CD4-positive, alpha-beta T cell treated with Interleukin-4 for 4 hours (primary cell): ENCODE measurements at regions not wholly inside any gene's neighbourhood (a gene's known extent, or its start where the extent isn't known, plus 50 kb on each side); places are given as distances from the start of the nearest gene placed in this dataset.

Source experiments
- DNase-seq: peaks from one replicate; pipeline ENCODE4 v3.0.0-alpha.2; 2020

DNA sequence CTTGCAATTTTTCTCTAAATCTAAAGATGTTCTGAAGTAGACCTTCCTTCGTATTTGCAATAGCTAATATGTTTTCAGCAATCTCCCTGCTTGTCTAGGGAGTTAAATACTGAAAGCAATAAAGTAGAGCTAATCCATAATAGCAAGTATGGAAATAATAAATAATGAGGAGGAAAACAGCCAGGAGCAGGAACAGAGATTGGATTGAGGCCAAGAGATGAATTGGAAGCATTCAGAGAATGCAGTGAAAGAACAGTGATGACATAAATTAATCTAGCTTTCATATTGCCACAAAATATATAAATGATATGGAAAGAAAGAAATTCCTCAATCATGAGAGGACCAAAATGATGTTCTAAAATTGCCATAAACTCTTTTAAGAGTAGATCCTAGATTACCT is 679.7 kb downstream of the METTL4 start:
- DNase-seq, result no peak

DNA sequence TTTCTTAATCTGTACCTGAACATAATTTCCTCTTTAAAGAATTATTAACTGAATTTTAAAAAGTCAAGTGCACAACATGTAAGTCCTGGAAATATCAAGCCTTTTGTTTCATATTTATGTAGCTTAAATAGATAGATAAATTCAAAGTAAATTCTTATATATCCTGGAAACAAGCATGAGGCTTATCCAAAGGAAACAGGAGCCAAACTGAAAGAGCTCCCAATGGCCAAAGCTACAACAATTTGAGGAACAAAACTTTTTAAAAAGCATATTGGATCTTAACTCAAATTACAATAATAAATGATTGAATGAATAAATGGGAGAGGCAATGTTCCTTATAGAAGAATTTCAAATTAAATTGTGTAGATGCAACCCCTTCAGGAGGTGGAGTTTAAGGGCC is 679.1 kb downstream of the METTL4 start:
- DNase-seq, result no peak

DNA sequence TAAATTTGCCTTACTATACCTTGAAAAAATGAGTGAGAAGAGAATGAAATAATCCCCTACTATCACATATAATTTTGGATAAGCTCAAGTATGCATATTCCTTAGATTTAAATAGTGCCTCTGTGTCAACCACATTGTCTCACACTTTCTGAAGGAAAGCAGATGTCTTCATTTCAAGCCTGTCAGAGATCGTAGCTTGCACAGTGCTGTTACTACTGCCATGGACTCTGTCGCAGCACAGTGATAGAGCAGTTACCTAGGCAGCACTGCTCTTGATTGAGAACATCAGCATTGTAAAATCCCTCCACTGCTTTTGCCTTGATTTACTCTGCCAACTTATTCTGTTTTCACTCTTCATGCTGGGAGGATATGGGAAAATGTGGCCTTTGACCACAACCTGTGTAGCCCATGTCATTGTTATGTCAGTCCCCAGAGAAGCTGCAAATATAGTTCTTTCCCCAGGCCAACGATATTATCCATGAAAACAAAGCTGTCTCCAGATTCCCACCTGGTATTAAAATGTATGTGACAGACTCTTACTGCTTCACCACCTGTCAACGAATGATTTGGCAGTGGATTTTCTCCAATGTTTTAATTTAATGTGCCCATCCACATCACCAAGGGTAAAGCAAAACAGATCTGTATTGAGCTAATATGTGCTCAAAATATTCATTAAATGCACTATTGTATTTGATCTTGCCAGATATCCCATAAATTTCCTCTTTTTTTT is 675.7 kb downstream of the METTL4 start:
- DNase-seq, result no peak

DNA sequence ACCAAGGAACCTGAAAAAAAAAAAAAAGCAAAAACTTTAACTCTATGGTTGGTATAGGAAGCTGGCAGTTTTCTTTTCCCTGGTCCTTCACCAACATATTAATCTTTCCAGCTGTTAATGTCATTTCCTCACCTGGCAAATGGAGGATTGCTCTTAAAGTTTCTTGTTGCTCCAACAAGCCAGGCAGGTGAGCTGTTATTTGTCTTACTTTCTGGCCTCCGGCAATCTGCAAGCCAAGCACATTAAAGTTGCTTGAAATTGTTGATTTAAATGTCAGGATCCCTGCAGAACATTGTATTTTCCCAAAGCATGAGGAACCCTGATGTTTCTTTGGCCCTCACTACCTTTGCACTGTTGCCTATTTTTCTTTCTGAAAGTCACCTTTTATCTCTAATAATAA is 664.9 kb downstream of the METTL4 start:
- DNase-seq, result no peak

DNA sequence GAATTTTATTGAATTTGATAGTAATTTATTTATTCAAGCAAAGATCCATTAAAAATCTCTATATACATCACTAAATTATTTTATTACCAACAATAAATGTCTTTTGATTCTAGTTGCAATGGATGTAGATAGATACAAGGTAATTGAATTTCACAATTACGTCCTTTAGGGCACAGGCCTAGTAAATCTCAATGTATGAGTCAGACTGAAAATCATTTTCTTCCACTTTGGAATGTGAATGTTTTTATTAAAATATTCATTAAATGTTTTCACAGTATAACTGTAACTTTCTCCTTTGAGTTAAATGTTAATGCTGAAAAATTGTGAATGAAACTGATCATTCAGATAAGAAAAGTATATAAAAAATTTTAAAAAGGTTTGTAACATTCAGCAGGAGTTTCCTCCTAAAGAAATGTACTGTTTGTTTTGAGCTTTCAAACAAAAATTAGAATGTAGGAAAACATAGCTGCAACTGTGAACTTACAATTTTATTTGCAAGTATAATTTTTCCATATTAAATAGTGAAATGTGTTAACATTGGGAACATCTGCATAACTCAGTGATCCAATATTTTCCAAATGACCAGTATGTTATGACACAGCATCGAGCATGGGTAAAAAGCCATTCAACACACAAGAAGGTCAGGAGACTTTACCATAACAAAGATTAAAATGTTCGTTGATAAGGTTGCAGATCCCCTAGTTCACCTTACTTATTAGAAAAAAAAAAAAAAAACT is 663.7 kb downstream of the METTL4 start:
- DNase-seq, result no peak

DNA sequence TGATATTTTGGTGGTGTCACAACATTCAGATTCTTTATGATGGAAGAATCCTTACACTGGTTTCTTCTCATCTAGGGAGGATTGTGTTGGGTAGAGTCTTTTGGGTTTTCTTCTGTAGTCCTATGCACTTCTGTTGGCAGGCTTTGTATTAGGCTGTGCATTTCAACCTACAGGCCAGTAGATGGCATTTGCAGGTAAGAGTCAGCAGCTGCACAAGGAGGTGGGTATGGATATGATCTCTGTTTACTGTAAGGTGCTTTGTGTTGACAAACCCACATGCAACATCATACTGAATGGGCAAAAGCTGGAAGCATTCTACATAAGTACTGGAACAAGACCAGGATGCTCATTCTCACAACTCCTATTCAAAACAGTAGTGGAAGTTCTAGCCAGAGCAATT is 656.8 kb downstream of the METTL4 start:
- DNase-seq, result no peak

DNA sequence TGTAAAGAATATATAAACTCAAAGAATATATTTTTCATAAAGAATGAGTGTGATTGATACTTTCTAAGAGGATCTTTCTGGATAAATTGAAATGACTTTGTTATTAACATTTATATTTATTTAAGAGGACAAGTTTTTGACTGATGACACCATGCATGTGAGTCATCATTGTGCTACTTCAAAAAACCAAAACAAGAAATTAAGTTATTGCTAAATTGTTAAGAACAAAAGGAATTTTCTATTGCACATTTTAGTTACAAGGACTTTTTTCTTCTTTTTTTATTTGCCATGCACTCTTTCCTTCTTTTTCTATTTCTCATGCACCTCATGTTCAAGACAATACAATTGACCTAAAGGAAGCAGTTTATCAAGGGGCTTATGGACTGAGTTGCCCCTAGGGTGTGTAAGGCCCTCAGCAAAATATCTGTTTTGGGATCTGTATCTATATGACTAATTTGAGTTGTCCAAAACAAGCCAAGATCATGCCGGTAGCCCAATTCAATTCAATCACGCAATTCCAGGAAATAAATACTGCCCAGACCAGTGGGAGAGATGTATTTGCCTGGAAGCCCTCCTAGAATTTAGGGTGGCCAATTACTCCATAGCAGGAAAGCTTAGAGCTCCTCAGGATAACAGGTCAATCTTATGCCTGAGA is 654.3 kb downstream of the METTL4 start:
- DNase-seq, result no peak

DNA sequence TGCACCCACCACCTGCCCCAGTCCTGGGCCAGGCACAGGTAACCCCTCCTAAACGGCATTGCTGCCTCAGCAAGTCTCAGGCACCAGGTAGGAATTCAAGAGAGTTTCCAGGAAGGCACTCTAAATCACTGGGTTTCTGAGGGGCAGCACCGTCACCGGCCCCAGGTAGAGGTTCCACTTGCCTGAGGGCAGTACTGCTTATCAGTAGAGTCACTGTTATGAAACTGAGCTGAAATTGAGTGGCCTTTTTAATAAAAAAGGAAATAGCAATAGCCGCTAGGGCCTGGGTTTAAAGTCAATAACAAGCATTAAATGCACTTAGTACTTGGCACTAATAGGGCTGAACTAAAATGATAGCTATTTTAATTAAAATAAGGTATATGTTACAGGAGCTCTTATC is 653.7 kb downstream of the METTL4 start:
- no peak for DNase-seq

DNA sequence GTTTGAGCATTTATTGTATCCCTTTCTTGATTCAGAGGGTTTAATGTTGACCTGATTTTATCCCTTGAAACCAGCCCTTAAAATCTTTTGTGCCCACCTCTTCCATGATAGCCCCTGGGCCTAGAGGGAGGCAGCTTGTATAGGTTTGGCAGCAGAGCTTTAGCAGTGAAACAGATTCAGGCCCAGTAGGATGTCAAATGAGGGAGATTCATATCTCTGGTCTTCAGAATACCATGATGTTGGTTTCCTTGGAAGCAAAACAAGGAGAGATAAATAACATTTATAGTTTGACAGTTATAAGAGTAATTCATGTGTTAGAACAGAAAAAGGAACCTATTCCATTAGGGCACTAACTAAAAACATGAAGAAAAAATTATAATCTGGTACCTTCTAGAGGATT is 649.2 kb downstream of the METTL4 start:
- DNase-seq, result no peak

DNA sequence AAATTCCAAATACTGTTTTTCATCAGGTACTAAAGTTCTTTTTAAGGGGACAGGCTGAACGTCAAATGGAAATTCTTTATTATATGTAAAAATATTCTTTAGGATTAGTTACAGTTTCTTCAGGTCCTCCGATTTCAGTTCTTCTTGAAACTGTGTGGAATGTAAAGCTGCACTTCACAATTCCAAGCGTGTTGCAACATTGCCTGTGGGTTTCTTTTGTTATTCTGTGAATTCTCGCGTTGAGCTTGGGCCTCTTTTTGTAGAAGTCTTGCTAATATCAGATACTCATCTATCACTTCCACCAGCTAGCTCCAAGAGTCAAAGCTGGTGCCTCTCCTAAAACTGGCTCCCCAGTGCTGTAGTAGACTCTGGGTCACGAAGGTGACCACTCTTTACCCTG is 642.6 kb downstream of the METTL4 start:
- no peak for DNase-seq

DNA sequence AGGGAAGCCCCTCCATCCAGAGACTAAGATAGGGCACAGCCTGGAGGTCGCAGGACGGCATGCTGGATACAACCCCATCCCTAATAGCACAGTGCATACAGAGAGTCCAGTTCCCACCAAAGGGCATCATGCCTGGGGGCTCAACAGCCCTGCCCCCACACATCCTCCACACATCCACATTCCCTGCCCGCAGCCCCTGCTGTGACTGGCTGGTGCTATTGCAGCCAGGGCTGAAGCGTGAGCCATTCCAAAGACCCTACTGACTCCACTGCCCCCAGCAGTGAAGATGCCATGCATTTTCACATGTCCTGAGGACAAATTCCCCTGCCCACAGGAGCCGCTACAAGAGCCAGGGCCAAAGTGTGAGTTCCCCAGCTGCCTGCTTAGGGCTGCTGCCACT is 641.6 kb downstream of the METTL4 start:
- no peak for DNase-seq

DNA sequence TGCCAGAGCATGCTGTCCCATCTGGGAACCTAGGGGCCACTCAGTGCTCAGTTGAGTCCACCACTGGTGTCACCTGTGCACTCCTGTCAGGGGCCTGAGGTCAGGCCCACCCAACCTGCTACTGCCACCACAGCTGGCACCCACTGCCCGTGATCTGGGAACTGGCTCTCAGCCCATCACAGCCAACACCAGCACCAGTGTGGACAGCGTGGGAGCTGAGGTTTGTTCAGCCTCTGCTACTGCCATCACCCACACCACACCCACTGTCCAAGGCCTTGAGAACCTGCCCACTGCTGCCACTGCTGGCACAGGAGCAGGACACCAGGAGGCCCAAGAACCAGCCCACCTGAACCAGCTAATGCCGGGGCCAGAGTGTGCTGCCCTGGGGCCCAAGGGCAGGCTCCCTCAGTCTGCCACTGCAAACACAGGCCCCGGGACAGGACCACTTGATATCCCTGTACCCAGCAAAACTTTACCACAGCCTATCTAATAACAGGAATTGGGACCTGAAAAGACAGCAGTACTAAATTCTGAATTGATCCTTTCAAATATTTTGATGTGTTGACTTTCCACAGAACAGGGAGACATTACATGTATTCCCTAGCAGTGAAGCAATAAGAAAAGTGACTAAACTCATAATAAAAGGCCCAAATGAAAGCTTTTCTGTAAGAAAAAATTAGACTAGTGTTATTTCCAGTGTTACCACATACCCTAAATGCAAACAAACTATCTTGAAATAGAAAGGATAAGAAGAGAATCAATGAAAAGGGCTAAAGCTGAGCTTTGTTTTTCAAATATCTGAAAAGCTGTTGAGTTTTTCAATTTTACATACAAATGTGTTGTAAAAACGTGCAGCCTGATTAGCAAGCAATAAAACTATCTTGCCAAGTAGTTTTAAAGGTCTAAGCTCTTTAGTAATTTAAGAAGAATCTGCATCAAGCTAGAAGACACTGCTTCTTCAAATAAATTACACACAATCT is 640.7 kb downstream of the METTL4 start:
- no peak for DNase-seq

DNA sequence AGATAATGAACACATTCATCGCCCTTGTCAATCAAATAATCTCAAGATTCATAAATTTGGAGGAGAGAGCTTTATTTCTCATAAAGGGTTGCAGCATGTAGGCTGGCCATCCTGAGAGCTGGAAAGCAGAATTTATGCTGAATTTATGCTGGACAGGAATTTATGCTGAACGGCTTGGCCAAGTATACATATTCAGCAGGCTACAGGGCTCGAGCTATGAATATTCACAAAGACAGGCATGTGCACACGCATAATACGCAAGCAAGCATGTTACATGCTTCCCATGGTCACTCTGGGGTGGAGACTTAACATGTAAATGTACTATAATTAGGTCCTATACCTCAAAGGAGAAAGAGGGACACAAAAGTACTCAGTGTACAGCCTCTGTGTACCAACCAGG is 618.8 kb downstream of the METTL4 start:
- DNase-seq, result no peak

DNA sequence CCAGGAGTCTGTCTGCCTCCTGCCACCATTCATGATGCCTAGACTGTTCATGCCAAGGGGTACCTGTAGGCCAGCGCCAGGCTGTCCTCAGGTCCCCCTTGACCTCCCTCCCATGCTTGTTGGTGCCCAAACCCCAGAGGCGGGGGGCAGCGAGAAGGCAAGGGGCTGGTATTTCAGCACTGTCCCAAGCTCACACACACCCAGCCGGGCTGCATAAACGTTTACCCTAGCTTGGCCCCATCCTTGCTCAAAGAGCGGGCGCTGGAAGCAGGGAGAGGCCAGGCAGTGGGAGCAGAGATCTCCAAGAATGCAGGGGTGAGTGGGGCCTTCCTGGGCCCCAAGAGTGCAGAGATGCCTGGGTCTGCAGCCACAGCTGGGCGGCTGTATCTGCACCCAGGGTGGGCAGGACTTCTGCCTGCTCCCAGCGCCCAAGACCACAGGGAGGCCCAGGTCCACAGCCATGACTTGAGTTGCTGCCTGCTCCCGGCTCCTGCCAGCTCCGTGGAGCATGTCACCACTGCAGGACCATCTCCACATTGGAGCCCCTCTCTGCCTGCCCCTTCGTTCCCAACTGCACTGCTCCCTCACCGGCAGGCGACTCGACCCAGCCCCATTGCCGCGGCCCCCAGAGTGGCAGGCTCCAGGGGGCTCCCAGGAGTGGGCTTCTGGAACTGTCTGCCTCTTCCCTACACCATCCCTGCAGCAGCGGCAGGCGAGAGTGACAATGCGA is 616.6 kb downstream of the METTL4 start:
- DNase-seq, result no peak

DNA sequence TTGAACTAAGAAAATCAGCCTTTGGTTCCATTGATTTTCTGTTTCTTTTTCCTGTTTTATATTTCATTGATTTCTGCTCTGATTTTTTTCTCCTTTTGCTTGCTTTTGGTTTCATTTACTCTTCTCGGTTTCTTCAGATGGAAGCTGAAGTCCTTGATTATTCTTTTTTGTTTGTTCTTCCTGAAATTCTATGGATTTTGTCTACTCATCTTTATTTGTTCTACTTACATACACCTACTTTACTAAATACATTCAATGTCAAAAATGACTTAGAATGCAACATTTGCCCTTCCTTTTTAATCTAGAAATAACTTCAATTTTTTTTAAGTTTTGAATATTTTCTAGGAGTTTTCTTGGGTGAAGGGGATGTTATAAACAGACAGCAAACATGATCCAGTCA is 612.5 kb downstream of the METTL4 start:
- DNase-seq, result no peak

DNA sequence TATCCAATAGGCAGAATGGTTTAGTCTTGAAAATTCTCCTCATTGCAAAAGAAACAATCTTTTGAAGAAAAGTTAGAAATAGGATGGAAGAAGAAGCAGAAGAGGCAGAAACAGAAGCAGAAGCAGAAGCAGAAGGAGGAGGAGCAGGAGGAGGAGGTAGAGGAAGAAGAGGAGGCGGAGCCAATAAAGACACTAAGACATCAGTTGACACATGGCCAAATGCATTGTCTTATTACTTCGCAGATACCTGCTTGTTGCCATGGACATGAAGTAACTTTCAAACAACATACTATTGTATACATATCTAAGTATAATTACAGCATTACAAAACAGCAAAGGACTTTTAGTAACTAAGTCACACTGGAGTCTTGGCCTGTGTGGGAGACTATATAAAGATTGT is 606.3 kb downstream of the METTL4 start:
- DNase-seq, result no peak

DNA sequence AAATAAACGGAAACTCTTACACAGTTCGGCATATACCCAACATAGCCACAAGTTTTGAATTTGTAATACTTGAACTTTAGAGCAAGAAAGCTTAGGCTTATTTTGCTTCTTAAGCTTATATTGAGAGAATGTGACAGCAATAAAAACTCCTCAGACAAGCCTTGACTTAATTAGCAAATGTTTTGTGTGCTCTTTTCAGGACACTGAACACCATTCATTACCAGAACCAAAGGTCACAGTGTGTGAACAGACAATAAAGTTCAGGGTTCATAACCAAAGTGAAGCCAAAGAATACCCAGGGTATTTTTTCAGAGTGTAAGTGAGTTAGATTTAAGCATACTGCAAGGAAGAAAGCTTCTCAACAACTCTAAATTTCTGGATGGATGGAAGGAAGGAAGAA is 605.8 kb downstream of the METTL4 start:
- DNase-seq, result no peak

DNA sequence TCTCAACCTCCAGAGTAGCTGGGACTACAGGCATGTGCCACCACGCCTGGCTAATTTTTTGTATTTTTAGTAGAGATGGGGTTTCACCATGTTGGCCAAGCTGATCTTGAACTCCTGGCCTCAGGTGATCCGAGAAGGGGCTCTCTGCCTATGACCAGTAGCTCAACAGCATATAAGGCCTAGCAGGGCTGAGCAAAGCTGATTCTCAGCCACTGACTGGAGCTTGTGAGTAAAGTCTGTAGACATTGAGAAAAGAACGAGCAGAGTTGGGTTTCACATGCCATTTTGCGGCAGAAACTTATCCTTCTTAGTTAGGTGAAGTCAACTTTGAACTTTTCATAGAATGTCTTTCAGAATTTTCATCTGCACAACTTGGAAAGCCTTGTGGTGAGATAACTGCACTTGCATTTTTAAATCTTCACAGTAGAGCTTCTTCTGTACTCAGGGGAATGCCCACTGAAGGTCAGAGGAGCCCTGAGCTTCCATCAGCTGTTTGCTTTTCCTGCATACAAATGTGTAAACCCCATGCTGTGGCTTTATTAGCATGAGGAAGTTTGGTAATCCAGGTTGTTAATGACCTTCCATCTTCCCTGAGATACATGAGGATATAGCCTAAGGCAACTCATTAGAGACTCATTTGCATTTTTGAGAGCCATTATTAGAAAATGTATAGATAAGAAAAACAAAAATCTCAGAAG is 602.4 kb downstream of the METTL4 start:
- DNase-seq, result no peak

DNA sequence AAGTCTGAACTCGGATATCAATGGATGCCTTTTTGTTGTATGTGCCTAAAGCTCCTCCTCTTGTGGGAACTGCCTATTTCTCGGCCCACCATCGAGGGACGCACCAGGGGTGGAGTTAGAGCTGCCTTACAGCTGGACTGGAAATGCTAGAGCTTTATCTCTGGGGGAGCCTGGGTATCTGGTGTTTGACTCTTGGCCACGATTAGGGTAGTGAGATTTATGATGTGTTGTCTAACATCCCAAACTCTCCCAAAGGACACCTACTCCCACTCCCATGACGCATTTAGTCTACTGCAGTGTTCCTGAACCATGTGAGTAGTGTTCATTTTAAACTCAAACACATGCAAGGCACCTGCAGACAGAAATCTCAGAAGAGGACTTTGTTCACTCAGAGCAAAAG is 594.8 kb downstream of the METTL4 start:
- DNase-seq, result no peak

DNA sequence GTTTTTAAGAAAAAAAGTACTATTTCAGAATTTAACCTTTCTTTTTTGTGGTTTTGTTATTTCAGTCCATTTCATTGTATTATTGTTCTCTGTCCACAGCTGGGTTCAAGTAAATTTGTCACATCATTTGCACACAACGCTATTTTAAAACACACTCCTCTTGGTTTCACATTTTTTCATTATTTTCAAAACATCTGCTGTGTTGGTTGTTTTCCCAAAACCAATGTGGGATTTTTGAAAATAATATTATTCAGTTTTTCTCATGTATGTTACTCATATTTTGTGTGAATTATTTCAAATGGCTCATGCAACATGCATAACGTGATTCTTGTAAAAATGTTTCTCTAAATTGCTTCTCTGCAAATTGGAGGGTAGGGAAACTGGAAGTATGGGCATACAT is 589.2 kb downstream of the METTL4 start:
- no peak for DNase-seq

DNA sequence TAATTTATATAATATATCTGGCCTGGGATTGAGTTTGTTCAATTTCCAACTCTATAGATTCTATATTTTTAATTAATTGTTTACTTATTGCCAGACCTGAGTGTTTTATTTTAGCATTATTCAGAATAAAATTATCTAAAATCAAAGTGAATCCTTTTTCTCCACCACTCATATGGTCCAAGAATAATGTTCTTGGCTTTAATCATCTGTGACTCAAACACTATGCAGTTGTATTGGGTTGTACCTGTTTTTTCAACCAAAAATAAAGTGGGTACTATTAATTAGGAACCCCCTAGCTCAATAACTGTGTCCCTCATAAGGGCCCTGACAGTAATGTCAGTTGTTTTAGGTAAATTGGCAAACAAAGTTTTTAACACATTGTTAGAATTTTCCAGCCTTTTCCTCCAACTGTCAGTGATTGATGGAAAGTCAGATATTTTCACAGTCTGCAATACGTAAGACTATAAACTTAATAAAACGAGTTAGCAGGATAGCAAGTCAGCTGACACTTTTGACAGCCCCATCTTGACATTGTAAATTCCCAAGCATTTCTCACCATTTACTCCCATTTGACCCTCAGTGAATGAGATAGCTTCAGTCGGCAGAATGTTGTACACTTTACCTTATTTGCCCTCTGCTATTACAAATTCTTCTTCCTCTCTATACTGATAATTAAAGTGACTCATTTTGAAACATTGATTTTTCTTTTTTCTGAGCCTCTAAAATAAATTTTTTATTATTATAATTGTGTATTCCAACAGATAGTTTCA is 587.4 kb downstream of the METTL4 start:
- DNase-seq, result no peak
